ENCODE measurements at regions not wholly inside any gene's neighbourhood (a gene's known extent, or its start where the extent isn't known, plus 50 kb on each side); places are given as distances from the start of the nearest gene placed in this dataset.

GRCh38 chrX:38868941-38869401, 67.7 kb downstream of the MID1IP1 start:
- Histone ChIP-seq H3K27ac (ENCODE audit: control insufficient read depth, insufficient read depth, low read length) (peak overlapping the region; percentile 90), H3K27me3 (ENCODE audit: control insufficient read depth, extremely low read depth, insufficient read depth, low read length) (no peaks in the 10 kb centered on the region), H3K4me2 (ENCODE audit: control insufficient read depth, extremely low read depth, insufficient read depth, low read depth, low read length) (peak overlapping the region; percentile 67), H3K9me1 (ENCODE audit: control insufficient read depth, extremely low read depth, insufficient read depth, low read length) (no peaks in the 10 kb centered on the region), H3K36me3 (ENCODE audit: control insufficient read depth in 2 of 2, extremely low read depth in 1 of 2, insufficient read depth in 2 of 2, low read length in 2 of 2) (no peaks in the 10 kb centered on the region), H3K79me2 (ENCODE audit: control insufficient read depth, insufficient read depth, low read length) (no peaks in the 10 kb centered on the region), H3K4me3 (ENCODE audit: control insufficient read depth in 2 of 3, extremely low read depth in 1 of 3, insufficient read depth in 2 of 3, low read depth in 1 of 3, low read length in 3 of 3) (no peak overlapping the region), H3K9ac (ENCODE audit: control insufficient read depth, extremely low read depth, insufficient read depth, low read length) (peak overlapping the region; percentile 2), H3K4me1 (ENCODE audit: control insufficient read depth, extremely low read depth, insufficient read depth, low read length) (peaks cover 27% of the 10 kb centered on the region), H4K20me1 (ENCODE audit: control insufficient read depth, extremely low read depth, insufficient read depth, low read length) (no peaks in the 10 kb centered on the region), H3K9me3 (ENCODE audit: control insufficient read depth, low read depth, low read length) (no peaks in the 10 kb centered on the region), H2AFZ (ENCODE audit: control insufficient read depth, low read length) (peak overlapping the region; percentile 58)
- DNase-seq (ENCODE audit: low read depth, low spot score): no peak
- TF ChIP-seq EZH2 (IDR thresholded peaks at IDR 0.05; ENCODE audit: low read length) (no peak), CTCF (optimal IDR thresholded peaks at IDR 0.05 in 1 of 3, IDR thresholded peaks at IDR 0.05 in 1 of 3, conservative IDR thresholded peaks at IDR 0.05 in 1 of 3; ENCODE audit: extremely low read depth in 1 of 3, insufficient read depth in 2 of 3, low read length in 3 of 3) (no peak)
- peak; percentile 79 for FAIRE-seq
- dilution Hi-C loops (cut with MboI; ENCODE audit: extremely low pct_ligation_motif_present, low sequenced_read_pairs): no loop called here

GRCh38 chrX:38870361-38870895, 69.2 kb downstream of the MID1IP1 start:
- Histone ChIP-seq H3K9ac (ENCODE audit: control insufficient read depth, extremely low read depth, insufficient read depth, low read length) (peak overlapping the region; percentile 26), H3K9me3 (ENCODE audit: control insufficient read depth, low read depth, low read length) (no peaks in the 10 kb centered on the region), H2AFZ (ENCODE audit: control insufficient read depth, low read length) (peak overlapping the region; percentile 44), H3K27me3 (ENCODE audit: control insufficient read depth, extremely low read depth, insufficient read depth, low read length) (no peaks in the 10 kb centered on the region), H3K79me2 (ENCODE audit: control insufficient read depth, insufficient read depth, low read length) (no peaks in the 10 kb centered on the region), H4K20me1 (ENCODE audit: control insufficient read depth, extremely low read depth, insufficient read depth, low read length) (no peaks in the 10 kb centered on the region), H3K4me3 (ENCODE audit: control insufficient read depth in 2 of 3, extremely low read depth in 1 of 3, insufficient read depth in 2 of 3, low read depth in 1 of 3, low read length in 3 of 3) (no peak overlapping the region), H3K36me3 (ENCODE audit: control insufficient read depth in 2 of 2, extremely low read depth in 1 of 2, insufficient read depth in 2 of 2, low read length in 2 of 2) (no peaks in the 10 kb centered on the region), H3K4me2 (ENCODE audit: control insufficient read depth, extremely low read depth, insufficient read depth, low read depth, low read length) (peak overlapping the region; percentile 61), H3K4me1 (ENCODE audit: control insufficient read depth, extremely low read depth, insufficient read depth, low read length) (peaks cover 27% of the 10 kb centered on the region), H3K9me1 (ENCODE audit: control insufficient read depth, extremely low read depth, insufficient read depth, low read length) (no peaks in the 10 kb centered on the region), H3K27ac (ENCODE audit: control insufficient read depth, insufficient read depth, low read length) (peak overlapping the region; percentile 90)
- DNase-seq (ENCODE audit: low read depth, low spot score) (no peak), FAIRE-seq (peak; percentile 13)
- dilution Hi-C loops (cut with MboI; ENCODE audit: extremely low pct_ligation_motif_present, low sequenced_read_pairs): no loop called here
- no peak for TF ChIP-seq EZH2 (IDR thresholded peaks at IDR 0.05; ENCODE audit: low read length)
- TF ChIP-seq CTCF (optimal IDR thresholded peaks at IDR 0.05 in 1 of 3, IDR thresholded peaks at IDR 0.05 in 1 of 3, conservative IDR thresholded peaks at IDR 0.05 in 1 of 3; ENCODE audit: extremely low read depth in 1 of 3, insufficient read depth in 2 of 3, low read length in 3 of 3): no peak

Measured in keratinocyte (primary cell).